IPS-20b (cell line): ENCODE measurements at regions not wholly inside any gene's neighbourhood (a gene's known extent, or its start where the extent isn't known, plus 50 kb on each side); places are given as distances from the start of the nearest gene placed in this dataset.
"Not testable (repeated sequence)": the region's sequence is repeated elsewhere in the genome, so short reads cannot be mapped to it uniquely, and the experiment has no call there.

Source experiments
- H3K27ac ChIP-seq: one replicate; pipeline ENCODE4 v1.5.1; 2013; ENCODE audit warnings: low read length
- H3K27me3 ChIP-seq: 2 replicates; pipeline ENCODE4 v1.6.1; 2013; ENCODE audit warnings: mild to moderate bottlenecking, low read length, inconsistent platforms; ENCODE audit not compliant: insufficient read depth
- H3K36me3 ChIP-seq: 2 replicates; pipeline ENCODE4 v1.6.1; 2013; ENCODE audit warnings: low read depth, mild to moderate bottlenecking, inconsistent platforms, low read length, moderate library complexity; ENCODE audit not compliant: insufficient read depth
- H3K4me1 ChIP-seq: 2 replicates; pipeline ENCODE4 v1.6.1; 2013; ENCODE audit warnings: mild to moderate bottlenecking, control low read depth, inconsistent platforms, low read length, moderate library complexity; ENCODE audit not compliant: insufficient read depth
- H3K4me3 ChIP-seq: 2 replicates; pipeline ENCODE4 v1.5.1; 2013; ENCODE audit warnings: mild to moderate bottlenecking, low read length, inconsistent platforms
- H3K9ac ChIP-seq: 2 replicates; pipeline ENCODE4 v1.6.1; 2013; ENCODE audit warnings: low read depth, mild to moderate bottlenecking, inconsistent platforms, low read length, moderate library complexity
- H3K9me3 ChIP-seq: 2 replicates; pipeline ENCODE4 v1.6.1; 2013; ENCODE audit warnings: mild to moderate bottlenecking, low read depth, low read length, inconsistent platforms; ENCODE audit not compliant: insufficient read depth

DNA sequence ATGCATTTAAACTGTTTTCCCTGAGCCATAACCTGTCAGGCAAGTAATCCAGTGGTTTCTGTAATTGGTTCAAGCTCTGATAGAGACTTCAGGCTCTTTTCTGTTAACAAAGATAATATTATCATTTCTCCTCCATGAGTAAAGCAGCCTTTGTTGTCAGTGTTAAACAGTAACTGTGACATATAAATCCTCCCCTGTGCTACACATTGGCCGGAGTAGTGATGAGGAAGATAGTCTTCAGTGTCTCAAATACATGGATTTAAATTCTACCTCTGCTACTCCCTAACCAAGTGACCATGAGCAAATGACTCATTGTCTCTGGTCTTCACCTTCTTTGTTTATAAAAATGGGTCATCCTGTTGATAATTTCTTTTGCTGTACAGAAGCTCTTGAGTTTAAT lies 615.5 kb upstream of the CHD1 start:
- H3K4me1 ChIP-seq = no peaks in the 10 kb centered on the region; the same call in 1 of the 2 replicates
- H3K9ac ChIP-seq = no peak overlapping the region
- no peak overlapping the region for H3K27ac ChIP-seq
- no peaks in the 10 kb centered on the region for H3K36me3 ChIP-seq
- H3K27me3 ChIP-seq = no peaks in the 10 kb centered on the region
- H3K4me3 ChIP-seq = no peak overlapping the region
- H3K9me3 ChIP-seq = no peaks in the 10 kb centered on the region

DNA sequence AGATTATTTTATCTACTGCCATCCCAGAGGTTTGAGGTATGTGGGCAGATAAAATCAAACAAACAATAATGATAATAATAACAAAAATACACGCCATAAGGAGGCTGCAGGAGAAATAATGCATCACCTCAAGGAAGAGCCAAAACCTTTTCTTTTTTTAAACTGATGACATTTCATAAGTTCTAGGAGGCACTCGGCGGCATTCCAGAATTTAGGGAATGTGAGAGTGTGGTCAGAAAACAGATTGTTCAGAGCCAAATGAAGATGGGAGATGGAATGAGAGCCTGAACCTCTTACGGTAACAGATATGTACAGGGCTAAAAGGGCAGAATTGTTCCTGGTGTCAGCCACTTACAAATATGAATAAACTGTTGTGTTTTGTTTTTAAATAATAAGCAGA lies 615.0 kb upstream of the CHD1 start:
- no peaks in the 10 kb centered on the region for H3K27me3 ChIP-seq
- H3K4me1 ChIP-seq = no peaks in the 10 kb centered on the region
- H3K36me3 ChIP-seq = no peaks in the 10 kb centered on the region
- no peak overlapping the region for H3K4me3 ChIP-seq
- H3K9me3 ChIP-seq = no peaks in the 10 kb centered on the region
- H3K27ac ChIP-seq = no peak overlapping the region
- no peak overlapping the region for H3K9ac ChIP-seq

DNA sequence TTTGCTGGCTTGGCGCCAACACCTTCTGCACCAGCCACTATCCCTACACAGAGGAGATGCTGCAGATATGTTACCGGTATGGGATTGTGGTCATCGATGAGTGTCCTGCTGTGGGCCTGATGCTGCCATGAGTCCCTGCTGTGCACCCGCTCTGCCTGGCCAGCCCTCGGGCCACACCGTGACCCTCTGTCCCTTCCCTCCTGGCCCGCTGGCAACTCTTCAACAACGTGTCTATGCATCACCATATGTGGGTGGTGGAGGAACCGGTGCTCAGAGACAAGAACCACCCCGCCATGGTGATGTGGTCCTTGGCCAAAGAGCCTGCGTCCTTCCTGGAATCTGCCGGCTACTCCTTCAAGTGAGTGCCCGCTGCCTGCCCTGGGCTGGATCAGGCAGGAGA lies 605.4 kb upstream of the CHD1 start:
- not testable (repeated sequence) for H3K27me3 ChIP-seq, H3K4me3 ChIP-seq, H3K9ac ChIP-seq, H3K36me3 ChIP-seq, H3K9me3 ChIP-seq, H3K4me1 ChIP-seq, H3K27ac ChIP-seq

DNA sequence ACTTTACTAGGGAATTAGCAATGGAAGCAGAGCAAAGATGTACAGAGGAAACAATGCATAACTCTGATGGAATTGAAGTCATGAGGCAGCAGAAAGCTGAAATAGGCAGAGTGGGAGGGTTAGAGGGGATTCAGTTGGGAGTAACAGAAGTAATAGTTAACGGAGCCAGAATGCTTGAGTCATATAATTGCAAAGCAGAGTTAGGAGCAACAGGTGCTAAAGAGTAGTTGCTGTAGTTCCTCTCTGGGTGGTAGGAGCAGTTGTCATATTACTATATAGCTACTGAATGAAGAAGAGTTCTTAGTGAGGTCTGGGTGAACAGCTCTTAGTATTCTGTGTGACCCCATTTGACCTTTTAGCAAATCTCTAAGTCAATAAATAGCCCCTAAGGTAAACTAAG lies 592.9 kb upstream of the CHD1 start:
- not testable (repeated sequence) for H3K27ac ChIP-seq, H3K27me3 ChIP-seq, H3K9me3 ChIP-seq, H3K9ac ChIP-seq, H3K36me3 ChIP-seq, H3K4me1 ChIP-seq, H3K4me3 ChIP-seq

DNA sequence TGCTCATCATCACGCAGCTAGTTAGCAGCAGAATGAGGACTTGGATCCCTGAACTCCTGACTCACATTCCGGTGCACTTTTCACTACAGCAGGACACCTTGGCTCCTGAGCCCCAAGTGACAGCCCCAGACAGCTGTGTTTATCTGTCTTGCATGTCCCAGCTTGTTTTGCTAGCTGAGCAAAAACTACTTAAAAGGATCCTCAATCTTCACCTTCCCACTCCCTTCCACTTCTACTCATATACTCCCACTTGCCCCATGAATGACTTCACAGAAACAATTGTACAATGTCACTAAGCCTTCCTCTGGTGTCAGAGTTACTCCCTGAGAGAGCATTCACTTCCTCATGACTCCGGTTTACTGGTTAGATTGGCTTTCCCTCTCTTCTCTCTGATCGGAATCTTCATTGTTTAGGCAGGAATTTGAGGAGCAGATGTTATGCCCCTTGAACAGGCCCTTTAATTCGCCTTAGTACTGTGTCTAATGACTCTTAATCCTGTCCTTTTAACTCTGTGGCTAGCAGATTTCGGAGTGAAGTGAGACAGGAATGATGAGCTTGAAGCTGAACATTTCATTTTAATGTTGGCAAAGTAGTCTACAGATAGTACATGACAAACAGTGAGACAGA lies 587.2 kb upstream of the CHD1 start:
- not testable (repeated sequence) for H3K4me3 ChIP-seq

DNA sequence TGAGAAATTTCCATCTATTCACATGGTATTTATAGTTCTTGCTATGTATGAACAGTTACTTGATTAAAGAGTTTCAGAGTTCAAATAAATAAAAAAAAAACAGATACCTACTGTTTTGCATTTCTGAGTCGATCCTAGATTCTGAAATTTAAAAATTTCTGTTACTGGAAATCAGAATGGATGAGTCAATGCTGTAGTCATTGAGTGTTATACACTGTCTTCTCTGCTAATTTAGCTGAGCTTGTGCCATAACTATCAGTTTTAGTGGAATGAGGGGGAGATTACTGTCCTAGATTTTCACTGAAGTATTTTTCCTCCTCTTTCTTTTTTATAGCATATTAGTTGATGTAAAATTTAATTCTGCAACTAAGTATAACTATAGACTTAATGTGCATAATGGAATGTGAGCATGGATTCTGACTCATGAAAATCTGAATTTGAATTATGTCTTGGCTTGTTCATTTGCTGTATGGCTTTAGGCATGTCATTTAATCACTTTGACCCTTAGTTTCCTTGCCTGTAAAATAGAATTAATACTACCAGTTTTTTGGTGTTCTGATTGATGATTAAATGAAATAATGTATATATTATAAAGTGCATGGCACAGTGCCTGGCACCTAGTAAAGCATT lies 581.5 kb upstream of the CHD1 start:
- H3K27me3 ChIP-seq, H3K9ac ChIP-seq, H3K36me3 ChIP-seq, H3K4me3 ChIP-seq, H3K9me3 ChIP-seq, H3K4me1 ChIP-seq, H3K27ac ChIP-seq: not testable (repeated sequence)

More for the DNA sequence above, 587.2 kb upstream of the CHD1 start:
- H3K4me1 ChIP-seq, H3K27ac ChIP-seq, H3K36me3 ChIP-seq, H3K27me3 ChIP-seq, H3K9ac ChIP-seq, H3K9me3 ChIP-seq: not testable (repeated sequence)

DNA sequence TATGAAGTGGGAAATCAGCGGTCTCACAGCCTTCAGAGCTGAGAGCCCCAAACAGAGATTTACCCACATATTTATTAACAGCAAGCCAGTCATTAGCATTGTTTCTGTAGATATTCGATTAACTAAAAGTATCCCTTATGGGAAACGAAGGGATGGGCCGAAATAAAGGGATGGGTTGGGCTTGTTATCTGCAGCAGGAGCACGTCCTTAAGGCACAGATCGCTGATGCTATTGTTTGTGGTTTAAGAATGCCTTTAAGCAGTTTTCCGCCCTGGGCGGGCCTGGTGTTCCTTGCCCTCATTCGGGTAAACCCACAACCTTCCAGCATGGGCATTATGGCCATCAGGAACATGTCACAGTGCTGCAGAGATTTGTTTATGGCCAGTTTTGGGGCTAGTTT lies 580.3 kb upstream of the CHD1 start:
- H3K9me3 ChIP-seq, H3K36me3 ChIP-seq, H3K9ac ChIP-seq, H3K4me1 ChIP-seq, H3K4me3 ChIP-seq, H3K27me3 ChIP-seq, H3K27ac ChIP-seq: not testable (repeated sequence)

DNA sequence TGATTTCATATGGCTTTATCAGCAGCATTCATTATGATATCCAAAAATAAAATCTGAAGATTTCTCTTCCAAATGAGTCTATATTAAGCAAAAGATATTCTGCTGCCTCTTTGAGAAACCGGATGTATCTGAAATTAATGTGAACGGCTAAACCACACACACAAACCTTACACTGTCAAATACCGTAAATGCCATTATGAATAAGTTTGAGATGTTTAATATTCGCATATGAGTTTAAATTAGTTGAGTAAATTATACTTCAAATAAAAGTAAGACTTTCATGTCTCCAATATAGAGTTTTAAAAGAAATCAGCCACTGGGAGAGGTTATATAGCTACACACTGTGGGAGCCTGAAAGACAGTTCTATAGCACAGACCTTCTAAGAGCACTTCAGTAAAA lies 566.6 kb upstream of the CHD1 start:
- not testable (repeated sequence) for H3K9ac ChIP-seq, H3K4me3 ChIP-seq, H3K36me3 ChIP-seq, H3K27me3 ChIP-seq, H3K27ac ChIP-seq, H3K4me1 ChIP-seq, H3K9me3 ChIP-seq

DNA sequence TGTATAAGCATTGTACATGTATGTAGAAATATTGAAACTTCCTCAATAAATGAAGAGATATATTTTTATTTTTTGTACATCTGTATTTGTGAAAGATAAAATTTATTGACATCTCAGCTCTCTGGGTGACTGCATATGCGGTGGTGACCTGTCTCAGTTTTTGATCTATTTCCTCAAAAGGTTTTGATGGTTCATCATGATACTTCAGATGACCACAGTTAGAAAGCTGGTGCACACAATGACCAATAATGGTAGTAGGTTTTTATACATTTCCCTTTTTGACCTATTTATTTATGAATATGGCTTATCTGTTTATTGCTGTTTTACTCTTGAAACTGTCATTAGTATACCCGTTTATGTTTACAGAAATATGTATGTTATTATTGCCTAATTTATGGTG lies 549.6 kb upstream of the CHD1 start:
- H3K4me3 ChIP-seq, H3K36me3 ChIP-seq, H3K9me3 ChIP-seq, H3K27me3 ChIP-seq, H3K4me1 ChIP-seq, H3K9ac ChIP-seq, H3K27ac ChIP-seq: not testable (repeated sequence)

DNA sequence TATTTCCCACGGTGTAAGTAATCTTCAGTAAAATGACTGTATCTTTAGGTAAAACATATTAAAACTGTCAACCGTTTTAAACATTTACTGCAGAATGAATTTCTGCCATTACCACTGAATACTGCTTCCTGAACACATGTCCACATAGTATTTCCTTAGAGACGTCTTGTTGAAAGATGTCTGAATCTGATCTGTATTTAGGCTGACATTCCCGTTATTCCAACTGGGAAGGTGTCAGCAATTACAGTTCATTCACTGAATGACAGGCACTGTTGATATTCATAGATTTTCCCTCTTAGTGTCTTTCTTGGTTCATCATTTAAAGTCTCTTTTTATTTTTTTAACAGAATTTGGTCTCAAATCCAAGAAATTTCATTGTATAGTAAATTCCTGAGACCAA lies 544.5 kb upstream of the CHD1 start:
- not testable (repeated sequence) for H3K9me3 ChIP-seq, H3K27me3 ChIP-seq, H3K36me3 ChIP-seq, H3K4me1 ChIP-seq, H3K27ac ChIP-seq, H3K4me3 ChIP-seq, H3K9ac ChIP-seq

DNA sequence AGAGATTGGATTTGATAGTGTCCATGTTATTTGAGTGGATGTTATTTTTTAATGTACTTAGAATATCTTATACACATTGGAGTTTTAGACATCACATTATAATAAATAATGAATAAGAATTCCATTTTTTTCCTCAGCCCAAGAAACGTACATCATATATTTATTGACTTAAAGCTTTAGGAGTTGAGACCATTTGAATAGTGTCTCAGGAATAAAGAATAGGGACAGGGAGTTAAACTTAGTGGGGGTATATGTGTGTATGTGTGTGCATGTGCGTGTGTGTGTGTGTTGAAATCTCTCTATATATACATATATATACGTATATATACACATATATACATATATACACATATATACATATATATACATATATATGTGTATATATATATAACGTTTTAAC lies 542.9 kb upstream of the CHD1 start:
- not testable (repeated sequence) for H3K4me1 ChIP-seq, H3K36me3 ChIP-seq, H3K9me3 ChIP-seq, H3K4me3 ChIP-seq, H3K27me3 ChIP-seq, H3K9ac ChIP-seq, H3K27ac ChIP-seq

DNA sequence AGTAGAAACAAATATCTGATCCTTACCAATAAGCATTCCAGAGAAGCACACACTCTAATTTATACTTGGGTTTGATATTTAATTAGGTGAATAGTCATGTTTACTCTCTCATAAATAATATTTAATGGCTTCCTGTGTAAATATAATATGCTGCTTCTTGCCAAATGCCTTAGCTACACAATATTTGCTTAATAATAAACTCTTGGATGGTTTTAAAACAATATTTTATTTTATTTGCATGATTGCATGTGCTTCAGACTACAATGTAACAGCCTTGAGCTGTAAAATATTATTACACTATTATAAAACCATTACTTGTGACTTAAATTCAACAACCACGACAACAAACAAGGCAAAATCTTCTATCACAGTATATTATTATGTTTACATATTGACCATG lies 542.4 kb upstream of the CHD1 start:
- not testable (repeated sequence) for H3K27ac ChIP-seq, H3K4me1 ChIP-seq, H3K36me3 ChIP-seq, H3K9me3 ChIP-seq, H3K4me3 ChIP-seq, H3K27me3 ChIP-seq, H3K9ac ChIP-seq

DNA sequence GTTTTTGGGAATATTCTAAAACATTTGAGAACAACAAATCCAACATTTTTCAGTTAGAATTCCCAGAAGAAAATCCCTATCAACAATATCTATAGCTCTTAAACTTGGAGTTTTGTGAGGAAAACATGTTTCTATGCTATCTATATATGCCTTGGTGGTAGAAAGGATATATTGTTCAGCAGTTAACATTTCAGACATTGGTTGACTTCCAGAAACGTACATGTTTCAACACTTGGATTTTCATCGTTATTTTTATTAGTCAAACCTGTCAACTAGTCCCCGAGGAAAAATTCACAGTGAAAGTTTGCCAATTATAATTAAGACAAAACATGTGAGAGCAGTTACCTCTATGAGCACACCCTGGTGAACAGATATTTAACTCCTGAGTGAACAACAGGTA lies 541.8 kb upstream of the CHD1 start:
- H3K27ac ChIP-seq, H3K9ac ChIP-seq, H3K36me3 ChIP-seq, H3K4me3 ChIP-seq, H3K27me3 ChIP-seq, H3K9me3 ChIP-seq, H3K4me1 ChIP-seq: not testable (repeated sequence)
